GM21447 (cell line): ENCODE measurements at regions not wholly inside any gene's neighbourhood (a gene's known extent, or its start where the extent isn't known, plus 50 kb on each side); places are given as distances from the start of the nearest gene placed in this dataset.

Experiments used
- ATAC-seq: cut with Tn5 transposase; IDR thresholded peaks from one replicate; pipeline ENCODE4 v1.9.1; 2021; ENCODE audit not compliant: unreplicated experiment

- ATAC-seq = no peak
Observed at GRCh38 chr14:30296931-30297405, 262.0 kb upstream of the G2E3 start.

DNA sequence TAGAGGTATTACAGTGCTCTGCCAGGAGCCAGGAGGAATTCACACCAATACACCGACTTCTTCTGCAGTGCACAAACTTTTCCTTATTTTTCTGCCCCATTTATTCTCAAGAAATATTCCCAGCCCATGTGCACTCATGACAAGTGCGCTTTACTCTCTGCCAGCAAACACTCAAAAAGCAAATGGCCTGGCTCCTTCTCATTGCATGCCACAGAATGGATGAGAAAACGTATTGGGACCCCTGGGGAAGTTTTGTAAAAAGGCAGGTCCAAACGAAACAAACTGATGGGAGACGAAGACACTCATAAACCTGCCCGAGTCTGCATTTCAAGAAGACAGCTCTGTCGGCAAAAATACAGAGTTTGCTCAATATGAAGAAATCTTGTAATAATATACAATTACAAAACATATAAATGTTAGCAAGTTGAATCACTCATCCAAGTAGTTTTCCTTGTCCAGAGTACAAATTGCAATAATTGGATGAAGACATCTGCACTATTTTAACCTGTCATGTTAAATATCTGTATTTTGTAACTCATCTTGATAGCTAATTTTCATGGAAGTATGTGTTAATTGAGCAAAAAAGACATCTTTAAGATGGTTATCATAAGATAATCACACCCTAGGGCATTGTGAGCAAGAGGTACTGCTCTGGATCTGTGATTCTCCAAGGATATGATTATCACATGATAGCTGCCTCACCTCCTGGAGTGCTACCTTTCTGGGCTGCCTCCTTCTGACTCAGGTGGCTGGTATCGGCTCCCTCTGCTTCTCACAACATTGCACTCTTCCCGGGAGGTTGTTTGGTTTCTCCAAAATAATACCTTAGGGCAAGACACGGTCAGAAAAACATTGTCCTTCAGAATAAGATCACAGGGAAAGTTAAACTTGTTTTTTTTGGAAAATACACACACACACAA lies 260.8 kb upstream of the G2E3 start:
- no peak for ATAC-seq

GRCh38 chr14:30299915-30300314 lies 259.0 kb upstream of the G2E3 start:
- ATAC-seq = no peak

DNA sequence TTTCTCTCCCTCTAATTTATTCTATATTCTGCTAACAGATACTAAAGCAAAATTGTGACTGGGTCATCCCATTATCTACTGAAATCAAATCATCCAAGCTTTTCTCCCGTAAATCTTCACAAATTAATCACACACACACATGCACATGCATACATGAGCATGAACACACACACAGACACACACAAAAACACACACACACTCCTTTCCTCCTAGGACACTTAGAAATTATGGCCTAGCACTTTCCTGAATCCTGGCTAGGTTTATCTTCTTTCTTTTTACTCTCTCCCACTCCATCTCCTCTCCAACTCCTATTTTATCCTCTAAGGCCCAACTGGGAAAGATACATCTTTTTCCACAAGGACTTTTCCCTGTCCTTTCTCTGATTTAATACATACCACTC lies 255.6 kb upstream of the G2E3 start:
- ATAC-seq = no peak

DNA sequence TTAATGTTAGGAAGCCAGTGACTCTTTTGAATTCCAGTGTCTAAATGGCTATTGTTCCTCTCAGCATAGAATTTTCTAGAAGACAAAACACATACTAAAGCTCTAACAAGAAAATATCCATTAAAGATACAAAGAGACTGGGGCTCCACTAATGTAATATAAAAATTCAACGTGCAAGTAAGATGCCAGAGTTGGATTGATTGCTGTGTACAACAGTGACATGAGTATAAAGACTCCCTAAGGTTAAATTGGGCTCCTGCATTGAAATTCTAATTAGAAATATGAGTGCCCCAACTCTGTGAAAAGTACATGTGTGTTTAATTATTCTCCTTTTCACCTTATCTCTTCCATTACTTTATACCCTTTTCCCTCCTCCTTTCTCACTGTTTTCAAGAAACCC lies 253.6 kb upstream of the G2E3 start:
- no peak for ATAC-seq

DNA sequence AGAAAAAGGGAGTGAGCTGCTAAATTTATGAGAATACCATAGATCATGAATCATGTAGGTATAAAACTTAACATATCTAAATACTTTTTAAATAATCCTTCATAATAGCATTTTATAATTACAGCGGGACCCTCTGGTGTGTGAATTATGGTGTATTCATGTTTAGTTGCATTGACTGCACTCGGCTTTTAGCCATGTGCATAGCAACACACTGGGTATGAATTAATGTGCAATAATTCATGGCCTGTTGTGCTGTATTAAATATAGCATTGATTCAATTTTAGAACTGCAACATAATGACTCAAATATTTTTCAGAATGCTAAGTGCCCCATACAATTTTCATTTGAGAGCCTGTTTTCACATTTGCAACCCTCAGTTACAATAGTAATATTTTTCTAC lies 249.6 kb upstream of the G2E3 start:
- ATAC-seq = no peak

- ATAC-seq = no peak
Observed at GRCh38 chr14:30312214-30312613, 246.7 kb upstream of the G2E3 start.

DNA sequence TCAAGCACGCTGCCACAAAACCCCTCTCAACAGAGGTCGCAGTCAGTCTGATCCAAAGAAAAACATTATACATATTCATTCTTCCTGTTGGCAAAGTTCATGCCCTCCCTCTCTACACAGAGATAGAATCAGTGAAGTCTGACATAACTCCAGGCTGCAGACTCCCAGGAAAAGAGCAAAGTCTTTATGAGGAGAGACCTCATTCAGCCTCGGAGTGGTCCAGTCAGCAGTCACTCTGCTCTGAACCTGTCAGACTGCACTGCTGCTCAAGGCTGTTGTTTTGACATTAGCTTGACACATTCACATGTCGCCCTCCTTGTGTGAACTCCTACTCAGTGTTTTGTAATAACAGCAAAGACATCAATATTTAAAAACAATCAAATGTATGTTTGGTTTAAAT lies 241.2 kb upstream of the G2E3 start:
- no peak for ATAC-seq

- no peak for ATAC-seq
Observed at GRCh38 chr14:30322819-30323218, 236.1 kb upstream of the G2E3 start.

GRCh38 chr14:30330033-30330432 lies 228.9 kb upstream of the G2E3 start:
- ATAC-seq = no peak

GRCh38 chr14:30330445-30330844 lies 228.5 kb upstream of the G2E3 start:
- ATAC-seq = no peak

DNA sequence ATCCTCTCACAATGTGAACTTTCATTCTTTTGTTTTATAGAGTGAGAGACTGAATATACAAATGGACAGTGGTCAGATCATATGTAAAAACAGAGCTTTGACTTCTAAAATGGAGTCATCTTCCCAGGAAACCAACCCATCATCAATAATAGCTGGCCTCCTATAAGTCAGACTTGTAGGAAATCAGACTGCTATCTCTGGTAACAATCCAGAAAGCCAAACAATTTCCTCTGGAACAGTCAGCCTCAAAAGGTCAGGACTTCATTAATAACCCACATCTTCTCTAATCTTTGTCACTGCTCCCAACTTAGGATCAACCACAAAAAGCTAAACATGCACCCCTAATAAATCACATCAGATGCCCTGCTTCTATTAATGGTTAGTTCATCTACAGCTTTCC lies 227.9 kb upstream of the G2E3 start:
- no peak for ATAC-seq

GRCh38 chr14:30332374-30332773 lies 226.6 kb upstream of the G2E3 start:
- no peak for ATAC-seq

DNA sequence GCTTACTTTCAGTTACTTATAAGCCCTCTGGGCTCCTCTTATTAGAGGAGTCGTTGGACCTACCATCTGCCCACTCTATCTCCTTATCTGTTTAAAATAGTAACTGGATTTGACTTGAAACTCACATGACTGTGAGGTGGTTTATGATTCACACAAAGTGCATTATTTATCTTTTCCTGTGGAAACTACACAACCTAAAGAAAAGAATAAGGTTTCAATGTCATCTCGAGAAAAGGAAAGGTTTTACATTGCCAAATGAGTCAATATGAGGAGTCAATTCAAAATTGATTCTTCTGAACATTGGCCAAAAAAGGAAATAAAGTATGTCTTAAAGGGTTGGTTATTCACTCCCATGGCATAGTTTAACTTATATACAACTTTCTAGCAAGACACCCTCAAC lies 225.0 kb upstream of the G2E3 start:
- ATAC-seq = no peak

DNA sequence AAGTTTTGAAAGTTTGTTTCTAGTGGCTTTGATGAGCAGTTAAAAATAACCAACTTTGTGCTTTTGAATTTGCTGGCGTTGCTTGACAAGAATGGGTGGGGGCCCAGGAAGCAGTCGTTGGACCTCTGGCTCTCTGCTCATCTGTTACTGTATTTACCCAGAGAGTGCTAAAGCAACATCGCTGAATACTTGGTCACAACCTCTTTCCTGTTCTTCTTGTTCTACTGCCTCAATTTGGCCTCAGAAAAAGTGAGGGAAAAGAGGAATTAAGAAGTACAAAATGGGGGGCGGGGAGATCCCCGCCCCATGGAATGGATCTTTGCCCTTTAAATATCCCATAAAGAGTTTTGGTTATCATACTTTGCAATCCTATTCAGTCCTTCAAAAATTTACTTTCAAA lies 221.5 kb upstream of the G2E3 start:
- ATAC-seq = no peak

GRCh38 chr14:30339311-30339901 lies 219.6 kb upstream of the G2E3 start:
- no peak for ATAC-seq

- ATAC-seq = no peak
Observed at GRCh38 chr14:30340495-30340894, 218.5 kb upstream of the G2E3 start.

GRCh38 chr14:30345511-30345910 lies 213.4 kb upstream of the G2E3 start:
- ATAC-seq = no peak

DNA sequence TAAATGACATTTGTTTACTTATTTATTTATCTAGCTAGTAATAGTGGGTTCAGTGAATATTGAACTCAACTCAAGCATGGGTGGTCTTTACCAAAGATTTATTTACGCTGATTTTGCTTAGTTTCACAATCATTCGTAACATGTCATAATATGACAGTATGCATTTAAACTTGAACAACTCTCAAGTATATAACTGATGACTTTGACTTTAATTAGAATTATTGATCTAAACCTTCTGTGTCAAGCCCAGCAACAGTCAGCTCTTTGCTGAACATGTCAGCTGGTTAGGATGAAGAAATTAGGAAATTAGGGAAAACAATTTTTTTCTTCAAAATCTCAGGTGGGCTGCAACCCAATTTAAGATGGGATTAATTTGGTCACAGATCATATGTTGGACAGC lies 210.5 kb upstream of the G2E3 start:
- no peak for ATAC-seq

DNA sequence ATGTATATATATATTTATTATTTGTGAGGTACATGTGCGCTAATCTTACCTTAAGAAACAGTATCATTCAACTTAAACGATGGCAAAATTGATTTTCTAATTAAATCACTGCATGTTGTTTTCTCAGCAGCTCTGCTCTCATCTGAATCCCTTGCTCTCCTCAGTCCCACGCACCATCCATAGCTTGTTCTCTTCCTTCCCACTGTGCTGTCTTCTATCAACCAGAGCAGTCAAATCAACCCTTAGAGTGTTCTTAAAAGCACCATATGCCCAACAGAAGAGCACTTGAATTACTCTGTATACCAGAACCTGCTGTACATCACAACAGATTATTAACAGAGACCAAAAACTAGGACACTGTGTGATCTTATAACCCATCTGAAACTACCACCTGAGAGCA lies 209.4 kb upstream of the G2E3 start:
- no peak for ATAC-seq

DNA sequence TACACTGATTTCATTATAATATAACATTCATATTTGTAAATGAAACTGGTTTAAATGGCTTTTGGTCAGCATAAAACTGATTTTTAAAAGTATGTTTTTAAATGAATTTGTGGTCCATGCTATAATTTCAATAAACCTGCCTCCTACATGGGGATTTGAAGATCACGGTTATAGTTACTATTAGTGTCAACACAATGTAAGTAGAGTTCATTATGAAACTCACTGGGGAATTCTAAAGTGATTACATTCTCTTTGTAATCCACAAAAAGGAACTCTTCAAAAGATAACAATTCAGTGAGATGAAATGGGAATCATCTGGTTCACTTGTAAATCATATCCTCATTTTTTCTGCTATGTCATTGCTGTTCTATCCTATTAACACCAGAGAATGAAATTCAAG lies 204.5 kb upstream of the G2E3 start:
- ATAC-seq = no peak

DNA sequence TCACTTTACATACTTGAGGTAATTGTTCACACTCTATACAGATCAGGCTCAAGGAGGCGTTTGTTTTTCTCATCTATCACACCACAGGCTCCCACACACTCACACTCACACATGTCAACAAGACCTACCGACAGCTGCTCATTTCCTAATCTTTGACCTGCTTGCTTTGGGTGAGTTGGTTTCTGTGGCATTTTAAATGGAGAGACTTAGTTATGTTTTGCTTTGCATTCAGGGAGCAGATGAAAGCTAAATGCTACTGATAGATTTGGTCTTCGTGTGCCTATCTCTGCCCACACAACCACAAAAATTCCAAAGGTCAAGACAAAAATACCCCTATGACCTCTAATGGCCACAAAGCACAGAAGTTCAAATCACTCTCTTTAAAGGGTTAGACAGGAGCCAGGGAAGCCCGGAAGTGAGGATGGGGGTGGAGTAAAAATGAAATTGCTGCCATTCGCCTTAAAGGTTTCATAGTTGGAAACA lies 203.5 kb upstream of the G2E3 start:
- peak; percentile 54 for ATAC-seq
